Uterus (tissue), 2 donors: ENCODE measurements at regions not wholly inside any gene's neighbourhood (a gene's known extent, or its start where the extent isn't known, plus 50 kb on each side); places are given as distances from the start of the nearest gene placed in this dataset.

ENCODE experiments used
- POLR2A ChIP-seq, 2 donors: fragments of 450-650 bp; IDR thresholded peaks; one replicate each; pipeline ENCODE4 v1.6.1; 2016; ENCODE audit warnings: antibody characterized with exemption in 2 of 2, mild to moderate bottlenecking in 1 of 2, moderate library complexity in 1 of 2
- TF ChIP-seq, protein P1 (sequence below), 4 experiments: fragments of 200-600 bp in 2 of 4; fragments of 450-650 bp in 2 of 4; sonication (generic) in 2 of 4; IDR thresholded peaks; one replicate each; pipeline ENCODE4 v1.5.1; 2016 to 2019; ENCODE audit warnings: antibody characterized with exemption in 4 of 4, mild to moderate bottlenecking in 2 of 4, moderate library complexity in 1 of 4

DNA sequence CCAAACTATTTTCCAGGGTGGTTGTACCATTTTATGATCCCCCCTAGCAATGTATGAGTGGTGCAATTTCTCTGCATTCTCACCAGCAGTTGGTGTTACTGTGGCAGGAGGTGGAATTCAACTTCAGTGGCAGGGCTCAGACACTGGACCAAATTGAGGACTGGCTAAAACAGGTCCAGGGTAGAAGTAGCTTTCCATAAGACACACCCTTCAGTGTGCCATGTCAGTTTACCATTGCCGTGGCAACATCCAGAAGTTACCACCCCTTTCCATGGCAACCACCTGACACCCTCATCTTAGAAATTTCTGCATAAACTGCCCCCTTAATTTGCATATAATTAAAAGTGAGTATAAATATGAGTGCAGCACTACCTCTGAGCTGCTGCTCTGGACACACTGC, 180.7 kb upstream of the GGTLC1 start:
- TF ChIP-seq, protein P1, sequence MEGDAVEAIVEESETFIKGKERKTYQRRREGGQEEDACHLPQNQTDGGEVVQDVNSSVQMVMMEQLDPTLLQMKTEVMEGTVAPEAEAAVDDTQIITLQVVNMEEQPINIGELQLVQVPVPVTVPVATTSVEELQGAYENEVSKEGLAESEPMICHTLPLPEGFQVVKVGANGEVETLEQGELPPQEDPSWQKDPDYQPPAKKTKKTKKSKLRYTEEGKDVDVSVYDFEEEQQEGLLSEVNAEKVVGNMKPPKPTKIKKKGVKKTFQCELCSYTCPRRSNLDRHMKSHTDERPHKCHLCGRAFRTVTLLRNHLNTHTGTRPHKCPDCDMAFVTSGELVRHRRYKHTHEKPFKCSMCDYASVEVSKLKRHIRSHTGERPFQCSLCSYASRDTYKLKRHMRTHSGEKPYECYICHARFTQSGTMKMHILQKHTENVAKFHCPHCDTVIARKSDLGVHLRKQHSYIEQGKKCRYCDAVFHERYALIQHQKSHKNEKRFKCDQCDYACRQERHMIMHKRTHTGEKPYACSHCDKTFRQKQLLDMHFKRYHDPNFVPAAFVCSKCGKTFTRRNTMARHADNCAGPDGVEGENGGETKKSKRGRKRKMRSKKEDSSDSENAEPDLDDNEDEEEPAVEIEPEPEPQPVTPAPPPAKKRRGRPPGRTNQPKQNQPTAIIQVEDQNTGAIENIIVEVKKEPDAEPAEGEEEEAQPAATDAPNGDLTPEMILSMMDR (IDR thresholded peaks at IDR 0.05), result no peak
- no peak for TF ChIP-seq POLR2A (IDR thresholded peaks at IDR 0.05)
